Activated CD8-positive, alpha-beta T cell treated with anti-CD3 and anti-CD28 coated beads, Interleukin-2, amount 10 ng/mL, durations not matched to agents 7 days and 5 days (primary cell): ENCODE measurements at regions not wholly inside any gene's neighbourhood (a gene's known extent, or its start where the extent isn't known, plus 50 kb on each side); places are given as distances from the start of the nearest gene placed in this dataset.

Experiments
- ATAC-seq: fragments of 150-1000 bp; cut with Tn5 transposase; one replicate; pipeline ENCODE4 v1.10.0; 2021; ENCODE audit warnings: moderate library complexity
- CTCF ChIA-PET: fragments of 350-600 bp; sonication (Branson Sonifier 250); formaldehyde crosslinking; loops from one replicate; lab custom pipeline; 2021; ENCODE audit warnings: antibody characterized with exemption; lab: Charles Lee
- POLR2A ChIA-PET: fragments of 350-600 bp; sonication (Branson Sonifier 250); formaldehyde crosslinking; loops from one replicate; lab custom pipeline; 2021; ENCODE audit warnings: antibody characterized with exemption; lab: Charles Lee
- DNase-seq: peaks from one replicate; pipeline ENCODE4 v3.0.0-alpha.2; 2020
- H3K27ac Mint-ChIP-seq: one replicate; pipeline ENCODE4 v1.8.0; 2021; ENCODE audit warnings: mild to moderate bottlenecking, mixed read lengths
- H3K27me3 Mint-ChIP-seq: one replicate; pipeline ENCODE4 v1.8.0; 2021; ENCODE audit warnings: low read depth, mixed read lengths
- H3K36me3 Mint-ChIP-seq: one replicate; pipeline ENCODE4 v1.8.0; 2021; ENCODE audit warnings: low read depth, mixed read lengths
- H3K4me1 Mint-ChIP-seq: one replicate; pipeline ENCODE4 v1.8.0; 2021; ENCODE audit warnings: low read depth, mixed read lengths
- H3K4me3 Mint-ChIP-seq: one replicate; pipeline ENCODE4 v1.8.0; 2021; ENCODE audit warnings: mild to moderate bottlenecking, mixed read lengths
- H3K9me3 Mint-ChIP-seq: one replicate; pipeline ENCODE4 v1.8.0; 2022; ENCODE audit warnings: mixed read lengths; ENCODE audit not compliant: insufficient read depth

GRCh38 chr5:106880656-106881055, 790.1 kb downstream of the EFNA5 start:
- ChIA-PET CTCF (no interaction called here), POLR2A (no interaction called here)
- Mint-ChIP-seq H3K27me3 (no peaks in the 10 kb centered on the region), H3K9me3 (no peaks in the 10 kb centered on the region), H3K4me1 (no peaks in the 10 kb centered on the region), H3K36me3 (no peaks in the 10 kb centered on the region), H3K27ac (no peak overlapping the region), H3K4me3 (no peak overlapping the region)
- ATAC-seq (no peak), DNase-seq (no peak)

- H3K27ac Mint-ChIP-seq = no peak overlapping the region
- H3K27me3 Mint-ChIP-seq = no peaks in the 10 kb centered on the region
- ATAC-seq (no peak), DNase-seq (no peak)
- H3K4me3 Mint-ChIP-seq = no peak overlapping the region
- no peaks in the 10 kb centered on the region for H3K36me3 Mint-ChIP-seq
- no peaks in the 10 kb centered on the region for H3K9me3 Mint-ChIP-seq
- ChIA-PET CTCF (no interaction called here), POLR2A (no interaction called here)
- no peaks in the 10 kb centered on the region for H3K4me1 Mint-ChIP-seq
These were observed 792.9 kb downstream of the EFNA5 start for GRCh38 chr5:106877881-106878280.

GRCh38 chr5:106876665-106877194, 794.0 kb downstream of the EFNA5 start:
- H3K9me3 Mint-ChIP-seq = no peaks in the 10 kb centered on the region
- no peak overlapping the region for H3K4me3 Mint-ChIP-seq
- ATAC-seq = no peak
- no peaks in the 10 kb centered on the region for H3K36me3 Mint-ChIP-seq
- no peaks in the 10 kb centered on the region for H3K27me3 Mint-ChIP-seq
- no peaks in the 10 kb centered on the region for H3K4me1 Mint-ChIP-seq
- H3K27ac Mint-ChIP-seq = no peak overlapping the region
- no peak for DNase-seq
- ChIA-PET CTCF (no interaction called here), POLR2A (no interaction called here)

- no peak overlapping the region for H3K4me3 Mint-ChIP-seq
- POLR2A ChIA-PET = no interaction called here
- no peak for ATAC-seq
- no peaks in the 10 kb centered on the region for H3K9me3 Mint-ChIP-seq
- no peaks in the 10 kb centered on the region for H3K27me3 Mint-ChIP-seq
- H3K36me3 Mint-ChIP-seq = no peaks in the 10 kb centered on the region
- no peak overlapping the region for H3K27ac Mint-ChIP-seq
- H3K4me1 Mint-ChIP-seq = no peaks in the 10 kb centered on the region
- CTCF ChIA-PET = no interaction called here
- DNase-seq = no peak
These were observed 794.5 kb downstream of the EFNA5 start for GRCh38 chr5:106876298-106876622.

GRCh38 chr5:106875591-106876297, 795.0 kb downstream of the EFNA5 start:
- H3K27me3 Mint-ChIP-seq = no peaks in the 10 kb centered on the region

GRCh38 chr5:106874974-106875373, 795.8 kb downstream of the EFNA5 start:
- H3K27ac Mint-ChIP-seq = no peak overlapping the region
- POLR2A ChIA-PET = no interaction called here
- H3K4me1 Mint-ChIP-seq = no peaks in the 10 kb centered on the region
- ATAC-seq = no peak
- DNase-seq = no peak
- no peaks in the 10 kb centered on the region for H3K9me3 Mint-ChIP-seq
- no peaks in the 10 kb centered on the region for H3K27me3 Mint-ChIP-seq
- no peaks in the 10 kb centered on the region for H3K36me3 Mint-ChIP-seq
- CTCF ChIA-PET = no interaction called here
- no peak overlapping the region for H3K4me3 Mint-ChIP-seq

More at GRCh38 chr5:106875591-106876297, 795.0 kb downstream of the EFNA5 start:
- Mint-ChIP-seq H3K4me1 (no peaks in the 10 kb centered on the region), H3K4me3 (no peak overlapping the region), H3K36me3 (no peaks in the 10 kb centered on the region), H3K9me3 (no peaks in the 10 kb centered on the region), H3K27ac (no peak overlapping the region)
- ChIA-PET POLR2A (no interaction called here), CTCF (no interaction called here)
- no peak for ATAC-seq
- DNase-seq = no peak

- Mint-ChIP-seq H3K4me1 (no peaks in the 10 kb centered on the region), H3K27ac (no peak overlapping the region), H3K4me3 (no peak overlapping the region), H3K9me3 (no peaks in the 10 kb centered on the region), H3K36me3 (no peaks in the 10 kb centered on the region), H3K27me3 (no peaks in the 10 kb centered on the region)
- no peak for DNase-seq
- ChIA-PET CTCF (no interaction called here), POLR2A (no interaction called here)
- no peak for ATAC-seq
These were observed 796.2 kb downstream of the EFNA5 start for GRCh38 chr5:106874531-106874930.

- Mint-ChIP-seq H3K9me3 (no peaks in the 10 kb centered on the region), H3K36me3 (no peaks in the 10 kb centered on the region), H3K4me1 (no peaks in the 10 kb centered on the region), H3K27ac (no peak overlapping the region), H3K4me3 (no peak overlapping the region), H3K27me3 (no peaks in the 10 kb centered on the region)
- no peak for ATAC-seq
- CTCF ChIA-PET = no interaction called here
- POLR2A ChIA-PET = no interaction called here
- DNase-seq = no peak
These were observed 797.2 kb downstream of the EFNA5 start for GRCh38 chr5:106873568-106873967.

GRCh38 chr5:106865279-106865678, 805.5 kb downstream of the EFNA5 start:
- H3K36me3 Mint-ChIP-seq = no peaks in the 10 kb centered on the region
- H3K4me3 Mint-ChIP-seq = no peak overlapping the region
- no peak overlapping the region for H3K27ac Mint-ChIP-seq
- ATAC-seq = peak; percentile 36
- POLR2A ChIA-PET = no interaction called here
- no peaks in the 10 kb centered on the region for H3K9me3 Mint-ChIP-seq
- no peaks in the 10 kb centered on the region for H3K27me3 Mint-ChIP-seq
- CTCF ChIA-PET = no interaction called here
- no peak for DNase-seq
- H3K4me1 Mint-ChIP-seq = peaks cover 6% of the 10 kb centered on the region

GRCh38 chr5:106862450-106863193, 808.1 kb downstream of the EFNA5 start:
- ATAC-seq = no peak
- no peaks in the 10 kb centered on the region for H3K27me3 Mint-ChIP-seq
- H3K27ac Mint-ChIP-seq = no peak overlapping the region
- no peak for DNase-seq
- H3K4me3 Mint-ChIP-seq = no peak overlapping the region
- POLR2A ChIA-PET = no interaction called here
- H3K36me3 Mint-ChIP-seq = no peaks in the 10 kb centered on the region
- CTCF ChIA-PET = no interaction called here
- no peaks in the 10 kb centered on the region for H3K9me3 Mint-ChIP-seq
- H3K4me1 Mint-ChIP-seq = peaks cover 6% of the 10 kb centered on the region

- peaks cover 6% of the 10 kb centered on the region for H3K4me1 Mint-ChIP-seq
- no peak overlapping the region for H3K27ac Mint-ChIP-seq
- CTCF ChIA-PET = no interaction called here
- H3K4me3 Mint-ChIP-seq = no peak overlapping the region
- no peaks in the 10 kb centered on the region for H3K27me3 Mint-ChIP-seq
- POLR2A ChIA-PET = no interaction called here
- DNase-seq (no peak), ATAC-seq (no peak)
- no peaks in the 10 kb centered on the region for H3K9me3 Mint-ChIP-seq
- no peaks in the 10 kb centered on the region for H3K36me3 Mint-ChIP-seq
These were observed 810.2 kb downstream of the EFNA5 start for GRCh38 chr5:106860398-106861044.

GRCh38 chr5:106858616-106859015, 812.1 kb downstream of the EFNA5 start:
- ChIA-PET CTCF (no interaction called here), POLR2A (no interaction called here)
- ATAC-seq (no peak), DNase-seq (no peak)
- no peaks in the 10 kb centered on the region for H3K4me1 Mint-ChIP-seq
- no peak overlapping the region for H3K27ac Mint-ChIP-seq
- no peaks in the 10 kb centered on the region for H3K27me3 Mint-ChIP-seq
- H3K4me3 Mint-ChIP-seq = no peak overlapping the region
- H3K9me3 Mint-ChIP-seq = no peaks in the 10 kb centered on the region
- no peaks in the 10 kb centered on the region for H3K36me3 Mint-ChIP-seq
